ENCODE measurements at regions not wholly inside any gene's neighbourhood (a gene's known extent, or its start where the extent isn't known, plus 50 kb on each side); places are given as distances from the start of the nearest gene placed in this dataset.

DNA sequence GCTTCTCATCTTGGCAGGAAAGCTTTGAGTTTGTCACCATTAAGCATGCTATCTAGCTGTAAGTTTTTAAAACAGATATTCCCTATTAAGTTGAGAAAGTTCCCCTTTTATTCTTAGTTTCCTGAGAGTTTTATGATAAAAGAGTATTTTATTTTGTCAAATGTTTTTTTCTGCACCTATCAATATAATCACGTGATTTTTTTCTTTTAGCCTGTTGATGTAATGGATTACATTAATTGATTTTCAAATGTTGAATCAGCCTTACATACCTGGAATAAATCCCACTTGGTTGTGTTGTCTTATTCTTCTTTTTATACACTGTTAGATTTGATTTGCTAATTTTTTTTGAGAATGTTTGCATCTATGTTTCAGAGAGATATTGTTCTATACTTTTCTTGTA, 179.5 kb downstream of the ZNF621 start:
- Histone ChIP-seq H3K27ac (no peak overlapping the region), H3K9me3 (replicated peaks) (no peaks in the 10 kb centered on the region), H3K4me1 (no peaks in the 10 kb centered on the region), H3K27me3 (no peaks in the 10 kb centered on the region), H3K4me3 (no peak overlapping the region), H3K36me3 (no peaks in the 10 kb centered on the region)
- no peak for DNase-seq

DNA sequence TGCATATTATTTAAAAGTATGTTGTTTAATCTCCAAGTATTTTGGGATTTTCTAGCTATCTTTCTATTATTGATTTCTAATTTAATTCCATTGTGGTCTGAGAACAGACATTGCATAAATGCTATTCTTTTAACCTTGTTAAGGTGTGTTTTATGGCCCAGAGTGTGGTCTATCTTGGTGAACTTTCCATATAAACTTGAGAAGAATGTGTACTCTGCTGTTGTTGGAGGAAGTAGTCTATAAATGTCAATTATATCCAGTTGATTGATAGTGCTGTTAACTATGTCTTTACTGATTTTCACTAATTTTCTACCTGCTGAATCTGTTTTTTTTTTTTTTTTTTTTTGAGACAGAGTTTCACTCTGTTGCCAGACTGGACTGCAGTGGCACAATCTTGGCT, 180.9 kb downstream of the ZNF621 start:
- Histone ChIP-seq H3K27ac (no peak overlapping the region), H3K4me1 (no peaks in the 10 kb centered on the region), H3K9me3 (replicated peaks) (no peaks in the 10 kb centered on the region), H3K4me3 (no peak overlapping the region), H3K36me3 (no peaks in the 10 kb centered on the region), H3K27me3 (no peaks in the 10 kb centered on the region)
- no peak for DNase-seq

DNA sequence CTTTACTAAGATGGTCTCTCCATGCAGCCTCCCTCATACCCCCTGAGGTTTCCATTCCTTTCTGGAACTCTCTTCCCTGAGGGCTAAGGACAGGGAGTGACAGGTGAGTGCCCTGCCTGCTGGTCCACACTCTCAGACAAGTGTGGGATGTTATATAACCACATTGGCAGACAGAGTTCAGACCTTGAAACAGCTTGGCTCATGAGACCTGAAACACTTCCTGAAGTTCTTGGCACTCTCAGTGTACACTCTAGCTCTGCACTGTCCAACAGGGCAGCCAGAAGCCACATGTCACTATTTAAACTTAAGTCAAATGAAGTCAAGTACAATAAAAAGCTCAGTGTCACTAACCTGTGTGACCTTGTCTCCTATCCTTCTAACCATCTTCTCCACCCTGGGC, 188.5 kb downstream of the ZNF621 start:
- no peak for DNase-seq
- Histone ChIP-seq H3K27me3 (no peaks in the 10 kb centered on the region), H3K36me3 (no peaks in the 10 kb centered on the region), H3K9me3 (replicated peaks) (no peaks in the 10 kb centered on the region), H3K4me3 (no peak overlapping the region), H3K27ac (no peak overlapping the region), H3K4me1 (no peaks in the 10 kb centered on the region)

DNA sequence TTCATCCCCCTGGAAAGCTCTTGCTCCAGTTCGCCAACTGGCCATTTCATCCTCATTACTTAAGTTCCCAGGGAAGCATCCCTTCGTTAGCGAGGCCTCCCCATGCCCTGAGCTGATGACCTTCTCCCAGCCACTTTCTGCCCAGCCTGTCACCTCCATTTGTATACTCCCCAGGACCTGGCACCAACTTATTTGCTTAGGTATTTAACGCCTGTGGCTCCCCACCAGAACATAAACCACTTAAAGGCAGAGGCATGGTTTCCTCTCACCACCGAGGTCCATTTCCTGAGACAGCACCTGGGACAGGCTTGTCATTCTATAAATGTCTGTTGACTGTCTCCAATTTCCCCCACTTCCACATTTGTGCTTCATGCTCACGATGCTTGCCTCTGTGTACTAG, 189.0 kb downstream of the ZNF621 start:
- Histone ChIP-seq H3K4me1 (no peaks in the 10 kb centered on the region), H3K36me3 (no peaks in the 10 kb centered on the region), H3K9me3 (replicated peaks) (no peaks in the 10 kb centered on the region), H3K27ac (no peak overlapping the region), H3K4me3 (no peak overlapping the region), H3K27me3 (no peaks in the 10 kb centered on the region)
- DNase-seq = no peak

DNA sequence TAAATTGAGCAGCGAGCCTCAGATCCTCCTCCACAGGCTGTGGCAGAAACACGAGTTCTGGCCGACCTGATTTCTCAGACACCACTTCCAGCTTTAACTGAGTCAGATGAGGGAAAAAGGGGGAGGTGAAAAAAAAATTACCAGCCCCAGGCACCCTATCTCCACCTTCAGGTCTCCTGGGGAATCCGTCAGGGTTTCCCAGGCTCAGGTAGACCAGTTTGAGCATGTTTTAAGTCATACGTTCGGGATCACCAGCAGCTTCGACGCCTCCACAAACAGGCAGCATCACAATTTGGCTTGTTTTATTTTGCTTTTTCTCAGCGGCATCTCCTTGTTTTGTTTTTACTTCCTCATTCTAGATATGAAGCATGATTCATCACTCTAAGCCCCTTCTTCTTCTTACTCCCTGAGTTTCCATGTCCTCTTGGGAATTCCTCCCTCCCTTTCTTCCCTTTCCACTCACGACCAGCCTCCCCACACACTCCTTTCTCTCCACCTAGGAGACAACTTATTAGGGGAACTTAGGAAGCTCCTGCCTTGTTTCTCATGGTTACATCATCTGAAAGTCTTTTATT, 190.1 kb downstream of the ZNF621 start:
- H3K36me3 ChIP-seq = no peaks in the 10 kb centered on the region
- H3K27ac ChIP-seq = no peak overlapping the region
- no peaks in the 10 kb centered on the region for H3K27me3 ChIP-seq
- H3K4me3 ChIP-seq = no peak overlapping the region
- no peaks in the 10 kb centered on the region for H3K4me1 ChIP-seq
- H3K9me3 ChIP-seq (replicated peaks) = no peaks in the 10 kb centered on the region
- no peak for DNase-seq

DNA sequence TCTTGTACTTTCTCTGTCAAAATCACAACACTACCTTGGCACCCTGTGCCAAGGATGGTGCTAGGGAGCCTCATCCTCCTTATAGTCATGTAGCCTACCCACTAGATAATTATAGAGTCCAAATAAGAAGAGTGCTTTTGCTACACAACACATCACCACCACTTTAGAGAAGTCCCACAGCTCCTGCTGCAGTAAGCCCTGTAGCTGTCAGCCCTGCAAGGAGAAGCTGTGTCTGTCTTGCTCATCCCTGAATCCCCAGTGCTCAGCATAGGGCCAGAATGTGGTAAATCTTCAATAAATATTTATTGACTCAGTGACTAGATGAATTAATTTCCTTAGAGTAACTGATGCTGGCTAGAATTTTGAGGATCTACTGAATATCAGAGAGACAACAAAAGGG, 190.8 kb downstream of the ZNF621 start:
- no peak overlapping the region for H3K27ac ChIP-seq
- no peaks in the 10 kb centered on the region for H3K36me3 ChIP-seq
- no peaks in the 10 kb centered on the region for H3K9me3 ChIP-seq (replicated peaks)
- H3K4me1 ChIP-seq = no peaks in the 10 kb centered on the region
- no peak for DNase-seq
- H3K27me3 ChIP-seq = no peaks in the 10 kb centered on the region
- no peak overlapping the region for H3K4me3 ChIP-seq

DNA sequence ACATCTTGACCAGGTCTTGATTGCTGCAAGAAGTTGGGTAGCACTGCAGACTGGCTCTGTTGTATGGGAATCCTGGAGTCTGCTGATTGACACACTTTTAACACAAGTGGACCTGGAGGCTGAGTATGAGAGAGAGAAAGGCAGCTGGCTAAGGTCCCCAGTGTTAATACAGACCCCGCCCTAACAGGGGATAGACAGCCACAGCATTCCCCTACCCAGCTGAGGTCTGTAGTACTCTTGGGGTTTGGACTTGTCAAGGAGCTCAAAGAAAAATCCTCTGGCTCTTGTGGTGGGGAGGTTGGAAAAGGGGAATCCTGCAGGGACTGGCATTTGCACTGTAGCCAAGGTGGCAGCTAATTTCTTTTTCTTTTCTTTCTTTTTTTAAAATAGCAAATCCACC, 192.7 kb downstream of the ZNF621 start:
- peak in 1 of 2 experiments; percentile 11 for DNase-seq
- no peaks in the 10 kb centered on the region for H3K36me3 ChIP-seq

DNA sequence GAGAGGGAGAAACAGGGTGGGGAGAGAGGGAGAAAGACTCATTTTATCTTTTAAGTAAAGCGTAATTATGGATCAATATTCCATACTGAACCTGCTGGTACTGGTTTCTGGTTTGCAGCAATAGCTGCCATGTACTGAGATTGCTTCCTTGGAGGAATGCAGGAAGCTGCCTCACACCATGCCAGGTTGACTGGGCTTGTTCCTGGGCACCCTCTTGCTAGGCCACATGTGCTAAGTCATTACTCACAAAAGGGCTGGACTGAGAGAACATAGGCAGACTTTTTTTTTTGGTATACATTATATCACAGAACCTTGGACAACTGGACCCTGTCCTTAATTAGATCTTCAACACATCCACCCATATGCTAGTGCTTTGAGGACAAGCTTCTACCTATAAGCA, 193.4 kb downstream of the ZNF621 start:
- Histone ChIP-seq H3K9me3 (replicated peaks) (no peaks in the 10 kb centered on the region), H3K27ac (no peak overlapping the region), H3K27me3 (no peaks in the 10 kb centered on the region), H3K36me3 (no peaks in the 10 kb centered on the region), H3K4me3 (no peak overlapping the region), H3K4me1 (no peaks in the 10 kb centered on the region)
- DNase-seq = no peak

More for the DNA sequence above, 192.7 kb downstream of the ZNF621 start:
- Histone ChIP-seq H3K4me1 (no peaks in the 10 kb centered on the region), H3K27me3 (no peaks in the 10 kb centered on the region), H3K27ac (no peak overlapping the region), H3K9me3 (replicated peaks) (no peaks in the 10 kb centered on the region), H3K4me3 (no peak overlapping the region)

DNA sequence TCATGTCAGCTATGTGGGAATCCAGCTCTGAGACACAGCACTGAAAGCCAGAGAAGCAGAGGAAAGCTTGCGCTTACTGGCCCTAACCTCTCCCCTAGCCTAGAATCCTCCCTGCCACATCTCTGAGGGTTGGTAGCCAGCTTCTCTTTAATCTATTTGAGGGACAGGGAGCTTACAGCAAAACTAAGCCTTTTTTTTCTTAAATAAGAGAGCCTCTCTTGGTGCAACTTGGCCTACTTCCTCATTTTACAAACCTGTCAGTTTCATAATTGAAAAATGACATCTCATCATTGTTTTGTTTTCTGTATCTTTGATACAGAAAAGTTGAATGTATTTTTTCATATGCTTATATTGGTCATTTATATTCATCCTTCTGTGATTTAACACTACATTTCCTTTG, 193.9 kb downstream of the ZNF621 start:
- no peak overlapping the region for H3K27ac ChIP-seq
- H3K9me3 ChIP-seq (replicated peaks) = no peaks in the 10 kb centered on the region
- H3K4me3 ChIP-seq = no peak overlapping the region
- H3K4me1 ChIP-seq = no peaks in the 10 kb centered on the region
- H3K36me3 ChIP-seq = no peaks in the 10 kb centered on the region
- no peak for DNase-seq
- H3K27me3 ChIP-seq = no peaks in the 10 kb centered on the region

DNA sequence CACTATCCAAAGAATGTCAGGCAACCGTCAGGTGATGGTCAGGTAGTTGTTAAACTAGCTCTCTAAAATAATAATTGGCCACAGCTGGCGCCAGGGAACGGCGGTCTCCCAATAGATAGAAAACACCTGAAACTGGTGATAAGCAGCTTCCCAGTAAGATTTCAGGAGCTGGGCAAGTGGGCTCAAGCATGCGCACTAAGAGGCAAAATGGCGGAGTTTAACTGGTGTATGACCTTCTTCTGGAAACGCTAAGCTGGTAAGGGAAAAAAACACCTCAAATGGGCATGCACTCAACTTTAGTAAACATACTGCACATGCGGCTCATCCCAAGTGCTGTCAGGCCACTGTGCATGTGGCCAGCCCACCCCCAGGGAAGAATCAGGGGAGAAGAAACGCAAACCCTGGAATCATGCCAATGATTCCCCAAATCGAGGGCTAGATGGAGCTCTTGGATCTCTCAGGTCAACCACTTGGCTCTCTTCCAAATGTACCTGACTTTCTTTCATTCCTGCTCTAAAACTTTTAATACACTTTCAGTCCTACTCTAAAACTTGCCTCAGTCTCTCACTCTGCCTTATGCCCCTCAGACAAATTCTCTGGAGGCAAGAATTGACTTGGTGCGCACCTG, 195.0 kb downstream of the ZNF621 start:
- H3K27me3 ChIP-seq = no peaks in the 10 kb centered on the region
- H3K4me3 ChIP-seq = no peak overlapping the region
- H3K27ac ChIP-seq = no peak overlapping the region
- H3K4me1 ChIP-seq = no peaks in the 10 kb centered on the region
- no peaks in the 10 kb centered on the region for H3K9me3 ChIP-seq (replicated peaks)
- DNase-seq = peak; percentile 9 to 53
- no peaks in the 10 kb centered on the region for H3K36me3 ChIP-seq

DNA sequence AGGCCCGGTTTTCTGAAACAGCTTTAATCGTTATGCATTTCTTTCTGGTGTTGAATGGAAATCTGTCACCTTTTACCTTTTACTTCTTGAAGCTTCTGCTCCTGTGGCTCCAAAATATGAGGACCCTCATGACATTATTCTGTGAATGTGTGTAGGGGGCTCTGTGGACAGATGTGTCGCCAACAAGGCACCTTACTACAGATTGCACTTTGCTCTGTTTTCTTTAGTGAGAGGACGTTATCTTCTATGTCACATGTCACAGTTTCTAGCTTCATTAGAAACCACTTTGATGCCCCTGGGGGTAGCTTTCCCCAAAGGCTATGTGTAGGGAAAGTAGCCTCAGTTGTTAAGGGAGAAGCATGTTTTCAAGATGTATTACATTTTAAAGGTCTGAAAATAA, 195.6 kb downstream of the ZNF621 start:
- Histone ChIP-seq H3K27me3 (no peaks in the 10 kb centered on the region), H3K4me3 (no peak overlapping the region), H3K4me1 (no peaks in the 10 kb centered on the region), H3K9me3 (replicated peaks) (no peaks in the 10 kb centered on the region), H3K36me3 (no peaks in the 10 kb centered on the region), H3K27ac (no peak overlapping the region)
- no peak for DNase-seq

DNA sequence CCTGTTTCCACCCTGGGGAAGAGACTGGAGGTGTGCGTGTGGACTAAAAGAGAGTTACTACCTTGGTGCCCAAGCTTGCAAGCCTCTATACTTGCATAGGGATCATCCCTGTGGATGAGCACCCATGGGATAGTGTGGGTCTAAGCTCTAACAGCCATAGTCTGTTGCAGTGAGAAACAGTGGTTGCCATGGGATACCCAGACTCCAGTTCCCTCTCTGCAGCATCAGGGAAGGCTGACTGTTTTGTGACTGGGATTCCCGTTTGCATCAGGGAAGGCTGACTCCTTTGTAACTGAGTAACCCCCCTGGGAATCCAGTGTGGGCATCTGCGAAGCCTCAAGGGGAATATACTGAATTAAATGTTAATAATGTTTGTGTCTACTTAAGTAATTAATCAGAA, 196.1 kb downstream of the ZNF621 start:
- Histone ChIP-seq H3K27me3 (no peaks in the 10 kb centered on the region), H3K27ac (no peak overlapping the region), H3K36me3 (no peaks in the 10 kb centered on the region), H3K9me3 (replicated peaks) (no peaks in the 10 kb centered on the region), H3K4me1 (no peaks in the 10 kb centered on the region), H3K4me3 (no peak overlapping the region)
- DNase-seq = no peak

DNA sequence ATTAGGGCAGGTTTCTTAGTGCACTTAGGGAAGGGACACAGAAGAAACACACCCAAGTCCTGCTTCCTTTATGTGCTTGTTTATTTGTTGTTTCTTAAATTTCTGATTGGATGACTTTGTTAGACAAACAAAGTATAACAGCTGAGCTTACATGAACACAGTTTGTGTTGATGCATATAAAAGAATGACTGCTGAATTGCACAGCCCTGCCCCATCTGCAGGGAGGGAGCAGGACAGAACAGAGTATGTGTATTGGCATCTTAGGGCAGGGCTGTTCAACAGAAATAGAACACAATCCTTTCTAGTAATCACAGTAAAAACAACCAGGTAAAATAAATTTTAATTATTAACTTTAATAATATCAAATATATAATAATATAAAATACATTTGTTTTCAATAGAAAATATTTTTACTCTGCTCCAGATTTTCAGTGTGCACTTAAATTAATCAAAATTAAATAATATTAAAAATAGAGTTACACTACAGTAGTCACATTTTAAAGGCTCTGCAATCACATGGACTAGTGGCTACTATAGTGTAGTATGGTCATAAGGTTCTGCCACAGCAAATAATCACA, 198.4 kb downstream of the ZNF621 start:
- no peaks in the 10 kb centered on the region for H3K36me3 ChIP-seq
- no peak overlapping the region for H3K27ac ChIP-seq
- DNase-seq = no peak
- H3K4me3 ChIP-seq = no peak overlapping the region
- no peaks in the 10 kb centered on the region for H3K4me1 ChIP-seq
- no peaks in the 10 kb centered on the region for H3K27me3 ChIP-seq
- H3K9me3 ChIP-seq (replicated peaks) = no peaks in the 10 kb centered on the region

DNA sequence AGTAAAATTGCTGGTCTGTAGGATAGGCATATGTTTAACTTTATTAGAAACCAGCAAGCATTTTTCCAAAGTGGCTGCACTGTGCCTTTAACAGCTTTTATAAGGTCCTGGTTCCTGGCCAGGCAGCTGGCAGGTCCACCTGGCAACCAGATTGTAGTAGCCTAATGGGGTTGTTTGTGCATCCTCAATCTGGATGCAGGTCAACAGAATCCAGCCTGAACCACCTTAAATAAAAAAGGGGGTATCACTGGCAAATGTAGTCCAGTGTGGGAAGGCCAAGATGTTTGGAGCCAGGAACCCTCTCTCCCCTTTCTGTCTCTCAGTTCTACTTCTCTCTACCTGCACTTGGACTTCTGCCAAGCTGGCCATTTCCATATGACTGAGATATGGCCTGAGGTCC, 200.3 kb downstream of the ZNF621 start:
- Histone ChIP-seq H3K27me3 (no peaks in the 10 kb centered on the region), H3K4me1 (no peaks in the 10 kb centered on the region), H3K36me3 (no peaks in the 10 kb centered on the region), H3K27ac (no peak overlapping the region), H3K9me3 (replicated peaks) (no peaks in the 10 kb centered on the region), H3K4me3 (no peak overlapping the region)
- DNase-seq = no peak

DNA sequence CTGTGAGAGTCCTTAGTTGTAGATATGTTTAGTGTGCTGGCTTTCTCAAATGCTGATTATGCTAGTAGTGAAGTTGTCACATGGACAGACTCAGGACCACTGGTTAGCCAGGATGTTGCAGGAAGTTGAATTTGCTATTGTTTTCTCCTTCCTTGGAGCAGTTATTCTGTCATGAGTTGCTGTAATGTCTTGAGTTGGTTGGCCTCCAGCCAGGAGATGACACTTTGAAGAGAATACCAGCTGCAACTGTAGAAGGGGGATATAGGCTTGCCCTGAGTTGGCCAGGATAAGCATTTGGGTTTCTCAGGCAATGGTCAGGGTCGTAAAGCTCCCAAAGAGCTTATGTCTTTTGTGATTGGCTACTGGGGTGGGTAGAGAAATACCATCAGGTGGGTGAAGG, 206.7 kb downstream of the ZNF621 start:
- Histone ChIP-seq H3K27ac (no peak overlapping the region), H3K9me3 (replicated peaks) (no peaks in the 10 kb centered on the region), H3K4me1 (no peaks in the 10 kb centered on the region), H3K36me3 (no peaks in the 10 kb centered on the region), H3K4me3 (no peak overlapping the region), H3K27me3 (no peaks in the 10 kb centered on the region)
- DNase-seq = no peak

DNA sequence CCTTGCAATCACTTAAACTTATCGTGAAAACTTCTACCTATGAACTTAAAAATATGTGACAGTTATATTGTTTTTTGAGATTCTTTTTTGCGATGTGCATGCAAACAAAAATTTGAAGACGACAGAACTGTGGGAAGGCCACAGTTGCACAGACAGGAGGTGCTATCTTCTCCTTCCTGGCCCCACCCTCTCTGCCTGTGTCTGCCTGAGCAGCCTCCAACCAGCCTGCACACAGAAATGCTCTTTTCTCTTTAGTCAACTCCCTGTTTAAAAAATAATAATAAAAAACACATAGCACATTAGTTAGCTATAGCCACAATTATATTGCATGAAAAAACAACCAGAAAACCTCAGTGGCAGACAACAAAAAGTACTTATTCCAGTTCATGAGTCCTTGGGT, 212.2 kb downstream of the ZNF621 start:
- no peaks in the 10 kb centered on the region for H3K27me3 ChIP-seq
- H3K27ac ChIP-seq = no peak overlapping the region
- H3K4me3 ChIP-seq = no peak overlapping the region
- no peaks in the 10 kb centered on the region for H3K9me3 ChIP-seq (replicated peaks)
- H3K36me3 ChIP-seq = no peaks in the 10 kb centered on the region
- DNase-seq = no peak
- peaks cover 8% of the 10 kb centered on the region for H3K4me1 ChIP-seq

Data from SJCRH30 (cell line).